Keratinocyte (primary cell): ENCODE measurements at regions not wholly inside any gene's neighbourhood (a gene's known extent, or its start where the extent isn't known, plus 50 kb on each side); places are given as distances from the start of the nearest gene placed in this dataset.
"Not testable (repeated sequence)": the region's sequence is repeated elsewhere in the genome, so short reads cannot be mapped to it uniquely, and the experiment has no call there.

Experiments
- DNase-seq: peaks from one replicate; pipeline ENCODE4 v3.0.0-alpha.2; 2011; ENCODE audit warnings: low read depth, missing footprints, low spot score
- FAIRE-seq: peaks from 2 replicates; lab custom pipeline; 2011; peaks lifted over from hg19 to GRCh38; lab: Jason Lieb, UNC
- H2AFZ ChIP-seq: 2 replicates; pipeline ENCODE4 v1.6.0; 2012; ENCODE audit warnings: low read length, control low read depth, inconsistent platforms; ENCODE audit not compliant: control insufficient read depth
- H3K27ac ChIP-seq: 2 replicates; pipeline ENCODE4 v1.5.1; 2011; ENCODE audit warnings: low read length; ENCODE audit not compliant: control insufficient read depth, insufficient read depth
- H3K27me3 ChIP-seq: 3 replicates; pipeline ENCODE4 v1.6.0; 2011; ENCODE audit warnings: low read length; ENCODE audit not compliant: control insufficient read depth, insufficient read depth; ENCODE audit errors: extremely low read depth
- H3K36me3 ChIP-seq, 2 experiments: 2 replicates in 1 of 2; 3 replicates in 1 of 2; pipeline ENCODE4 v1.5.1; 2011; ENCODE audit warnings: low read length in 2 of 2, mild to moderate bottlenecking in 1 of 2; ENCODE audit not compliant: control insufficient read depth in 2 of 2, insufficient read depth in 2 of 2; ENCODE audit errors: extremely low read depth in 1 of 2
- H3K4me1 ChIP-seq: 3 replicates; pipeline ENCODE4 v1.5.1; 2011; ENCODE audit warnings: low read length; ENCODE audit not compliant: control insufficient read depth, insufficient read depth; ENCODE audit errors: extremely low read depth
- H3K4me2 ChIP-seq: 3 replicates; pipeline ENCODE4 v1.6.0; 2011; ENCODE audit warnings: low read depth, low read length; ENCODE audit not compliant: control insufficient read depth, insufficient read depth; ENCODE audit errors: extremely low read depth
- H3K4me3 ChIP-seq, 3 experiments: fragments of 200-600 bp in 1 of 3; sonication (generic) in 1 of 3; 2 replicates in 2 of 3; 3 replicates in 1 of 3; pipeline ENCODE4 v1.5.1; 2011 to 2016; ENCODE audit warnings: low read length in 3 of 3, mild to moderate bottlenecking in 3 of 3, control low read depth in 2 of 3, inconsistent platforms in 1 of 3, low read depth in 1 of 3, mixed read lengths in 1 of 3, mixed run types in 1 of 3, moderate library complexity in 1 of 3; ENCODE audit not compliant: control insufficient read depth in 2 of 3, insufficient read depth in 2 of 3; ENCODE audit errors: extremely low read depth in 1 of 3
- H3K79me2 ChIP-seq: 2 replicates; pipeline ENCODE4 v1.6.0; 2012; ENCODE audit warnings: low read length; ENCODE audit not compliant: control insufficient read depth, insufficient read depth
- H3K9ac ChIP-seq: 3 replicates; pipeline ENCODE4 v1.6.0; 2011; ENCODE audit warnings: low read length; ENCODE audit not compliant: control insufficient read depth, insufficient read depth; ENCODE audit errors: extremely low read depth
- H3K9me1 ChIP-seq: 3 replicates; pipeline ENCODE4 v1.6.0; 2011; ENCODE audit warnings: low read length; ENCODE audit not compliant: control insufficient read depth, insufficient read depth; ENCODE audit errors: extremely low read depth
- H3K9me3 ChIP-seq: 2 replicates; pipeline ENCODE4 v1.5.1; 2012; ENCODE audit warnings: low read depth, low read length; ENCODE audit not compliant: control insufficient read depth
- H4K20me1 ChIP-seq: 3 replicates; pipeline ENCODE4 v1.6.0; 2011; ENCODE audit warnings: low read length; ENCODE audit not compliant: control insufficient read depth, insufficient read depth; ENCODE audit errors: extremely low read depth
- EZH2 ChIP-seq: IDR thresholded peaks from one replicate; pipeline ENCODE4 v1.6.1; 2012; ENCODE audit warnings: inconsistent platforms, mild to moderate bottlenecking, low read length, moderate library complexity
- dilution Hi-C: fragments of 300-500 bp; cut with MboI; formaldehyde crosslinking; loops from one replicate; pipeline ENCODE4 v1.7.0; 2020; ENCODE audit warnings: low sequenced_read_pairs; ENCODE audit not compliant: extremely low pct_ligation_motif_present
- TF ChIP-seq, protein P1 (sequence below), 3 experiments: IDR thresholded peaks in 1 of 3; conservative IDR thresholded peaks in 1 of 3; optimal IDR thresholded peaks in 1 of 3; 2 replicates in 2 of 3; 3 replicates in 1 of 3; pipeline versions ENCODE3 to v1.5.1; 2011; ENCODE audit warnings: low read length in 3 of 3, mild to moderate bottlenecking in 3 of 3, moderate library complexity in 2 of 3, control low read depth in 1 of 3, inconsistent platforms in 1 of 3; ENCODE audit not compliant: insufficient read depth in 2 of 3; ENCODE audit errors: extremely low read depth in 1 of 3

DNA sequence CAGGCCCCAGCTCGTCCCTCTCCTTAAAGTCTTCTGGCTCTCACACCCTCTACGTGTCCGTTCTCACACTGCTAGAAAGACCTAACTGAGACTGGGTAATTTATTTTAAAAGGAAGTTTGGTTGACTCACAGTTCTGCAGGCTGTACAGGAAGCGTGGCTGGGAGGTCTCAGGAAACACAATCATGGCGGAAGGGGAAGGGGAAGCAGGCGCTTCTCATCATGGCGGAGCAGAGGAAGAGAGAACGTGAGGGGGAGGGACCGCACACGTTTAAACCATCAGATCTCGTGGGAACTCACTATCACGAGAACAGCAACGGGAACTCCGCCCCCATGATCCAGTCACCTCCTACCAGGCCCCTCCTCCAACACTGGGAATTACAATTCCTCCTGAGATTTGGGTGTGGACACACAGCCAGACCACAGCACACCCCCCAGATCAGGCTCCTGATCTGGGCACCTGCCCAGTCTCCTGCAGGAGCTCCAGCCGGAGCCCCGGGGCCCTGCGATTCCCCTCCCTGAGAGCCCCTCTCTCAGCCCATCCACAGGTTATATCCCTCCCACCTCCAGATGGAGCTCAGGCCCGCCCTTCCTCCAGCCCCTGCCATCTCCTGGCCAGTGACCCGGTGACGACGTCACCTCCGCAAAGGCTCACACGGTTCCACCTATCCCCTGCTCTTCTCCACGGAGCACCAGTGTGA, 170.2 kb downstream of the BRD1 start:
- H3K9ac ChIP-seq: no peak overlapping the region
- no peaks in the 10 kb centered on the region for H3K4me1 ChIP-seq
- H3K27me3 ChIP-seq: no peaks in the 10 kb centered on the region
- FAIRE-seq: no peak
- peaks cover 4% of the 10 kb centered on the region for H3K9me3 ChIP-seq
- H3K79me2 ChIP-seq: no peaks in the 10 kb centered on the region
- TF ChIP-seq EZH2: no peak
- TF ChIP-seq, protein P1, sequence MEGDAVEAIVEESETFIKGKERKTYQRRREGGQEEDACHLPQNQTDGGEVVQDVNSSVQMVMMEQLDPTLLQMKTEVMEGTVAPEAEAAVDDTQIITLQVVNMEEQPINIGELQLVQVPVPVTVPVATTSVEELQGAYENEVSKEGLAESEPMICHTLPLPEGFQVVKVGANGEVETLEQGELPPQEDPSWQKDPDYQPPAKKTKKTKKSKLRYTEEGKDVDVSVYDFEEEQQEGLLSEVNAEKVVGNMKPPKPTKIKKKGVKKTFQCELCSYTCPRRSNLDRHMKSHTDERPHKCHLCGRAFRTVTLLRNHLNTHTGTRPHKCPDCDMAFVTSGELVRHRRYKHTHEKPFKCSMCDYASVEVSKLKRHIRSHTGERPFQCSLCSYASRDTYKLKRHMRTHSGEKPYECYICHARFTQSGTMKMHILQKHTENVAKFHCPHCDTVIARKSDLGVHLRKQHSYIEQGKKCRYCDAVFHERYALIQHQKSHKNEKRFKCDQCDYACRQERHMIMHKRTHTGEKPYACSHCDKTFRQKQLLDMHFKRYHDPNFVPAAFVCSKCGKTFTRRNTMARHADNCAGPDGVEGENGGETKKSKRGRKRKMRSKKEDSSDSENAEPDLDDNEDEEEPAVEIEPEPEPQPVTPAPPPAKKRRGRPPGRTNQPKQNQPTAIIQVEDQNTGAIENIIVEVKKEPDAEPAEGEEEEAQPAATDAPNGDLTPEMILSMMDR (optimal IDR thresholded peaks at IDR 0.05 in 1 of 3, IDR thresholded peaks at IDR 0.05 in 1 of 3, conservative IDR thresholded peaks at IDR 0.05 in 1 of 3; ENCODE audit: extremely low read depth in 1 of 3, insufficient read depth in 2 of 3, low read length in 3 of 3): no peak
- no peak overlapping the region for H3K4me3 ChIP-seq
- H4K20me1 ChIP-seq: no peaks in the 10 kb centered on the region
- no peak overlapping the region for H3K27ac ChIP-seq
- H3K36me3 ChIP-seq: no peaks in the 10 kb centered on the region
- H3K4me2 ChIP-seq: no peak overlapping the region
- no peak overlapping the region for H2AFZ ChIP-seq
- no peaks in the 10 kb centered on the region for H3K9me1 ChIP-seq
- dilution Hi-C loops: no loop called here
- no peak for DNase-seq

DNA sequence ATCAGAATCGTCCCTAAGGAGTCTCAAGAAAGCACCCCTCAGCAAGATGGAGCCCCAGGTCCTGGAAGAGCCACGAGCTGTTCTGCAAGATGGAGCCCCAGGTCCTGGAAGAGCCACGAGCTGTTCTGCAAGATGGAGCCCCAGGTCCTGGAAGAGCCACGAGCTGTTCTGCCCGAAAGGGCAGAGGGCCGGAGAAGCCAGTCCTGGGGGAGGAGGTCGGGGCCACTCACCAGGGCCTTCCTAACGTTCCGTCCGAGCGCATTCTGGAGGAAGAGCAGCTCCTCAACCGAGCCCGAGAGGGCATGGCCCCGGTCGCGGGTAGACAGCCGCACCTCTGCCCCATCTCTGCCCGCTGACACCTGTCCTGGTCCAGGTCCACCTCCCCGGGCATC, 170.8 kb downstream of the BRD1 start:
- H3K79me2 ChIP-seq, DNase-seq, H3K9me1 ChIP-seq, H3K9me3 ChIP-seq, H3K27me3 ChIP-seq, H3K27ac ChIP-seq, H3K9ac ChIP-seq, H2AFZ ChIP-seq, H3K4me2 ChIP-seq, FAIRE-seq, H3K36me3 ChIP-seq, dilution Hi-C loops, H3K4me3 ChIP-seq, H4K20me1 ChIP-seq, H3K4me1 ChIP-seq: not testable (repeated sequence)
